ENCODE measurements at regions not wholly inside any gene's neighbourhood (a gene's known extent, or its start where the extent isn't known, plus 50 kb on each side); places are given as distances from the start of the nearest gene placed in this dataset.

- TF ChIP-seq, protein P1, sequence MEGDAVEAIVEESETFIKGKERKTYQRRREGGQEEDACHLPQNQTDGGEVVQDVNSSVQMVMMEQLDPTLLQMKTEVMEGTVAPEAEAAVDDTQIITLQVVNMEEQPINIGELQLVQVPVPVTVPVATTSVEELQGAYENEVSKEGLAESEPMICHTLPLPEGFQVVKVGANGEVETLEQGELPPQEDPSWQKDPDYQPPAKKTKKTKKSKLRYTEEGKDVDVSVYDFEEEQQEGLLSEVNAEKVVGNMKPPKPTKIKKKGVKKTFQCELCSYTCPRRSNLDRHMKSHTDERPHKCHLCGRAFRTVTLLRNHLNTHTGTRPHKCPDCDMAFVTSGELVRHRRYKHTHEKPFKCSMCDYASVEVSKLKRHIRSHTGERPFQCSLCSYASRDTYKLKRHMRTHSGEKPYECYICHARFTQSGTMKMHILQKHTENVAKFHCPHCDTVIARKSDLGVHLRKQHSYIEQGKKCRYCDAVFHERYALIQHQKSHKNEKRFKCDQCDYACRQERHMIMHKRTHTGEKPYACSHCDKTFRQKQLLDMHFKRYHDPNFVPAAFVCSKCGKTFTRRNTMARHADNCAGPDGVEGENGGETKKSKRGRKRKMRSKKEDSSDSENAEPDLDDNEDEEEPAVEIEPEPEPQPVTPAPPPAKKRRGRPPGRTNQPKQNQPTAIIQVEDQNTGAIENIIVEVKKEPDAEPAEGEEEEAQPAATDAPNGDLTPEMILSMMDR (IDR thresholded peaks at IDR 0.05) = no peak
- no peak for TF ChIP-seq POLR2A (IDR thresholded peaks at IDR 0.05)
Observed at GRCh38 chrX:20969565-20969964, 404.7 kb upstream of the CNKSR2 start.
